GM20000 (cell line): ENCODE measurements at regions not wholly inside any gene's neighbourhood (a gene's known extent, or its start where the extent isn't known, plus 50 kb on each side); places are given as distances from the start of the nearest gene placed in this dataset.

ENCODE experiments used
- DNase-seq: peaks from one replicate; pipeline ENCODE4 v3.0.0; 2012; ENCODE audit warnings: low spot score
- CTCF ChIP-seq: IDR thresholded peaks from 2 replicates; pipeline ENCODE4 v1.5.1; 2012; ENCODE audit warnings: mild to moderate bottlenecking, control low read depth; ENCODE audit errors: extremely low read depth, missing control alignments

DNA sequence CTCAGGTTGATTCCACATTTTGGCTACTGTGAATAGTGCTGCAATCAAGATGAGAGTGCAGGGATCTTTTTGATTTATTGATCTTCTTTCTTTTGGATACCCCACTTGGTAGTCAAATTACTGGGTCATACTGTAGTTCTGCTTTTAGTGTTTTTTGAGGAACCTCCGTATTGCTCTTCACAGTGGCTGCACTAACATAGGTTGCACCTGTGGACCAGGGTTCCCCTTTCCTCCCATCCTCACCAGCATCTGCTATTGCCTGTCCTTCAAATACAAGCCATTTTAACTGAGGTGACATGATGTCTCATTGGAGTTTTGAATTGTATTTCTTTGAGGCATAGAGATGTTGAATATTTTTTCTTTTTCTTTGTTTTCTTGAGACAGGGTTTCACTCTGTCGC lies 152.5 kb upstream of the TMEM132C start:
- no peak for DNase-seq
- TF ChIP-seq CTCF: no peak

DNA sequence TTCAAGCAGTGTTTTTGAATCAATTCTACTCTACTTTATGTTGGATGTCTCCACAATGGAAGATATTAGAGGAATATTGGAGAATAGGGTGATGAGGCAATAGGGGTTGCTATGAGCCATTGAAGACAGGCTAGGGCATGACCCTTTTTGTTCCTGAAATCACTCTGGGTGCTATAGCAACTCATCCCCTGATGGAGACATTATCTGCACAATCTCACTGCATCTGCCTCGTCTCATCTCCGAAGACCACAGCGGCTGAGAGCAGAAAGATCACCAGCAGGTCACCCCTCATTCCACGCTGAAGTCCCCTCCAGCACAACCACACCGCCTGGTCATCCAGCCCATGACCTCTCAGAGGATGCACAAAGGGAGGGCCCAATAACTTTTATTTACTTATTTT lies 150.4 kb upstream of the TMEM132C start:
- TF ChIP-seq CTCF: no peak
- no peak for DNase-seq

DNA sequence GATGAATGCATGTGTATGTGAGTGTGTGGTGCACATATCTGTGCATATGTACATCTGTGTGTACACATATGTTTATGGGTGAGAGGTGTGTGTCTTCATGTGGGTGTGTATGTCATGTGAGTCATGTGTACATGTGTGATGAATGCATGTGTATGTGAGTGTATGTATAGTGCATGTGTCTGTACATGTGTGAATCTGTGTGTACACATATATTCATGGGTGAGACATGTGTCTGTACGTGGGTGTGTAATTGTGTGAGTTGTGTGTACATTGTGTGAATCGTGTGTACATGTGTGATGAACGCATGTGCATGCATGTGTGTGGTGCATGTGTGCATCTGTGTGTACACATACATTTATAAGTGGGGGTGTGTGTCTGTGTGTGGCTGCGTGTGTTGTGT lies 146.9 kb upstream of the TMEM132C start:
- no peak for TF ChIP-seq CTCF
- DNase-seq: no peak

DNA sequence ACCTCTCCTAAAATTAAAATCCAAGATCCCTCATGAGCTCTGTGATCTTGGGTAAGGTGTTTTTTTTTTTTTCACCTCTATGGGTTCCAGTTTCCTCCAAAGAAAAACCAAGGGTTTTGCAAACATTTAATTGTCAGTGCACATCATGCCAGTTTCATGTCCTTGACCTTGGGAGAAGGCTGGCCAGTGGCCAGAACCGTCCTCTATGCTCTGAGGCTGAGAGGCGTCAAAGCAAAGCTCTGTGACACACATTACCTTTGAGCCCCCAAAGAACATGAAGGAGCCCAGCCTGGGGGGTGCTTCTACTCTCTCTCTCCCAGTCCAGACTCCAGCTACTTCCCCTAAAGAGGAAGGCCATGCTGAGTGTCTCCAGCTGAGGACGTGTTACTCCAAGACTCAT lies 145.5 kb upstream of the TMEM132C start:
- no peak for DNase-seq
- no peak for TF ChIP-seq CTCF

- no peak for TF ChIP-seq CTCF
- no peak for DNase-seq
Observed at GRCh38 chr12:128123096-128123495, 143.9 kb upstream of the TMEM132C start.

GRCh38 chr12:128131955-128132354 lies 135.0 kb upstream of the TMEM132C start:
- no peak for TF ChIP-seq CTCF
- no peak for DNase-seq

DNA sequence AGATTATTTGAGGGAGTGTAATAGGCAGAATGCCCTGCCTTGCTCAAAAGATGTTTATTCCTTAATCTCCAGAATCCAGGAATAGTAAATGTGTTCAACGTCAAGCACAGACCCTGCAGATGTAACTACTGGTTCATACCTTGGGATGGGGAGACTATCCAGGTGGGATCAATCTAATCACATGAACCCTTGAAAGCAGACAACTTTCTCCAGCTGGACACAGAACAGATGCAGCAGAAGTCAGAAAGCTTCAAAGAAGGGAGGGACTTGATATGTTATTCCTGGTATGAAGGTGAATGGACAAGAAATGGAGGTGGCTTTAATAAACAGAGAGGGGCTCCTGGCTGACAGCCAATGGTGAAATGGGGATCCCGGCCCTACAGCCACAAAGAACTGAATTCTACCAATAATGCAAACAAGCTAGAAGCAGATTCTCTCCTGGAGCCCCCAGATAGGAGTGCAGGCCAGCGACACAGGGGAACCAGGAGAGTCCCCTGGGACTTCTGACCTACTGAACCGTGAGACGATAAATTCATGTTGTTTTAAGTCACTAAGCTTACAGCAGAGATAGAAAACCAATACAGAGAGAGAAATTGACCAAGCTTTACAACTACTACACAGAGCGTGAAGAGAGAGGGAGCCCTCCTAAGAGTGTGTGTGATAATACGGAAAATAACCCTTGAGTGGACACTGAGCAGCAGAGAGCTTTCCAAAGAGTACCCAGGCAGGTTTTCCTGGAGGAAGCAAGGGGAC lies 133.5 kb upstream of the TMEM132C start:
- TF ChIP-seq CTCF: no peak
- DNase-seq: no peak
